Renal cortical epithelial cell (primary cell): ENCODE measurements at regions not wholly inside any gene's neighbourhood (a gene's known extent, or its start where the extent isn't known, plus 50 kb on each side); places are given as distances from the start of the nearest gene placed in this dataset.
"Not testable (repeated sequence)": the region's sequence is repeated elsewhere in the genome, so short reads cannot be mapped to it uniquely, and the experiment has no call there.

Source experiments
- DNase-seq: peaks from one replicate; pipeline ENCODE4 v3.0.0-alpha.2; 2011; ENCODE audit warnings: low read depth

DNA sequence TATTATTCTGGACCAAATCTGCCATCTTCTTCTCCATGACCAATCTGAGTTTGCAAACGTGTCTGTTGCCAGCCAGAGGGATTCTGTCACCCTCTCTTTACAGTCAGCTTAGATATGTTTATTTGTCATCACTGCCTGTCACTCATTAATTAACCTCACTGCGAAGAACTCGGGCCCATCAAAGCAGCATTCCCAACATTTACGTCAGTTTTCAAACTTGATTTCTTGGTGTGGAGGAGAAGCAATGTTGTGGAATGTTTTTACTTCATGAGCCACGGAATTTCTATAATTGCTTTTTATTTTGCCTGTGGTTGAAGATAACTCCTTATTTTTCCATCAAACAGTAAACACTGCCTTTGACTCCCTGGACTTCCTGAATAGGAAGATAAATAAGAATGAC, 91.8 kb upstream of the CNKSR3 start:
- DNase-seq: no peak

DNA sequence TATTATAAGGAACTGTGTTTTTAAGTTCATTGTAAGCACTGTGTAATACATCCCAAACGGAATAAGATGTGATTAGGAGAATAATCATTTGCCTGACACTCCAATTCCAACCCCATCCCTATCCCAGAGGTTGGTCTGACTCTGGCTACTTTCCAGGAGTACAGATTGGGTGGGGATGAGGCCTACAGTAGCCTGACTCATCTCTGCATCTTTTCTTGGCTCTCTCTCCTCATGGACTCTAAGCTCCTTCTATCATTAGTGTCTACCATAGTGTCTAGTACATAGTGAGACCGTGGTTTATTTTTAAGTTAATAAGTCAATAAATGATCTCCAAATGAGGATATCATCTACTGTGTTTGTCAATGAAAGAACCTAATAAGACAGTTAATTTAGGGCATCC, 92.2 kb upstream of the CNKSR3 start:
- DNase-seq: no peak

DNA sequence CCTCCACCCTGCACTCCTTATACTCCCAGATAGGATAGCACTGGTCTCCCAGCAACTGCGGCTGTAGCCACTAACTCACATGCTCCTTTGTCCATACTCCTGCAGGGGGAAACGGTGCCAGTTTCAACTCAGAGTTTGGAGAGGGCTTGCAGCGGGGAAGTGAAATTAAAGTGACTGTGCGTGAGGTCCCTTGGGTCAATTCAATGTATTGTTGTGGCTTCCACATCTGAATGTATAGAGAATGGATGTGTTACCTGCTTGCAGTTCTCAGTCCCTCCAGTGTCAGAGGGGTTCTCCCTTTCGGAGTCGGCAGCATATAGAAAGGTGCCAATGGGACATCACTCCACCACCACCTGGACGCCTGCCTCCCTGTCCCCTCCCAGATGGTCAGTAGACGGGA, 93.6 kb upstream of the CNKSR3 start:
- DNase-seq: no peak

DNA sequence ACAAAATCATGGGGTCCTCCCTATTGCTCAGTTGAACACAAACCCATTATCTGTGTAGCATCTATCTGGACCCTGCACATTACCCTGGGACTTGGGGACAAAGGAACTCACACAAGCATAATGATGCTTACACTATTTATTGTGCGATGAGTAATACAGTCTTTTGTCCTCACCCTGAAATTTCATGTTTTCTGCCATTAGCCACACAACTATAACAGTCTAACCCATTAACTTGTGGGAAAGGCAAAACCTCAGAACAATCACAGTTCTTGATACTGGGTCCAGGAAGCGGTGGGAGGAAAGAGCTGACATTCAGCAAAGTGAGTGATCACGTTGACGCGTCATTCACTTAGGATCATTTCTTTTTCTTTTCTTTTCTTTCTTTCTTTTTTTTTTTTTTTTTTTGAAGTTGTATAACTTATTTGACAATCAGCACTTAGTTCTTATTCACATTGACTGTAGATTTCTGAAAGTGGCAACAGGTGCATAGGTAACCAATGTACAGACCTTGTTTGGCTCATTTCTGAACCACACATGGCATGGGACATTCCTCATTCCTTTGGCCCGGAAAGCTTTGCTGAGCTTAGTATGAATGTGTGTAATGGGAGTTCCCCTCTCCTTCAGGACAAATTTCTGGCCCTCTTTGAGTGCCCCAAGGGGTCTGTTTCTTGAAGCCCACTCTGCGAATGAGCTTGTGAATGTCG, 94.8 kb upstream of the CNKSR3 start:
- peak; percentile 68 for DNase-seq

DNA sequence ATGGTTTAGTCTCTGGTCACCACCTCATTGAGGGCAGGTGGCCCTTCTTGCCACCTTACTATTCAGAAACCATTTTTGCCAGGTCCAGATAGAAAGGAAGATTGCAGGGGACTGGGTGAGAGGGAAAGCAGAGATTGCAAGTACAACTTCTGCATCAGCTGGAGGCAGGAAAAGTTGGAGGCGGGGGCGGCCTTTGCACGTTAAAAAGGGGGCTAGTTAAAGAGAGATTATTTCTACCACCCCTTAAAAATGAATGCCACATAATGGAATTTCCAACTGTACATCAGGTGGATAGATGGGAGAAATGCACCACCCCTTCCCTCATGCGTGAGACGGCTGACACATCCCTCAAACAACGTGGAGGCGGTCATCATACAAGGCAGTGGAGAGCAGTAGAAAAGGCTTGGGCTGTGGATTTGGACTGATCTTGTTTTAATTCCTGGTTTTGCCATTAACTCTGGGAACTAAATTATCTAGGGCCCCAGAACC, 95.4 kb upstream of the CNKSR3 start:
- DNase-seq: no peak

DNA sequence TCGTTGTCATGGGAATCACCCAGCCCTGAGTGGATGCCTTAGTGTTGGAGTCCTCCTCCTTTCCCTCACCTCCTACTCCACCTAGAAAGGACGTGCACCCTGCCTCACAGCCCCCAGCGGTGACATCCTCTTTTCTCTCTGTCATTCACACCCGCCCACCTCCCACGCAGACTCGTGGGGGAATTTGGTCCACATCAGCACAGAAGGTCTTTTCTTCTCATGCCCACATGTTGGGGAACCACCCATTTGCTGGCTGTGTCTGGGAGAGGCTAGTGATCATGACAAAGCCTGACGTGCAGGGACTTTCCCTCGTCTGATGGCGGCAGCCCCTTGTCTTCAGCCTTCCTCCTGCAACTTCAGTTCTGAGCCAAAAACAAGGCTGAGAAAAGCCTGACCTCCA, 96.0 kb upstream of the CNKSR3 start:
- DNase-seq: no peak

DNA sequence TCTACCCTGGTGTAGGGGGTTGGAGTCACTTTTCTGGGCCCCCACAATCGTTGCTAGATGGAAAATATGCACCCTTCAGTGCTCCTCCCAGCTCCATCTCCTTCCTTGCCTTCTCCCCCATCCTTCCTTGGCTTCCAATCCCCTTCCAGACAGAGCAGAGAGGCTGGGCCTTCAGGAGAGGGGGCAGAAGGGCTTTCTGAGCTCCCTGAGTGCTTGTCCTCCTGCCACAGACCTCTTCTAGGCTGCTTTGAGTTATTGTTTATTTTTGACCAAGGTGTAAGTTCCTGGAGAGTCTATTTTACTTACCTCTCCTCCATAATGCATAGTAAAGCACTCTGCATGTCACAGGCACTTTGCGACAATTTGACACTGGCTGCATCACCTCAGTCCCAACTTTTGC, 96.4 kb upstream of the CNKSR3 start:
- DNase-seq: no peak

DNA sequence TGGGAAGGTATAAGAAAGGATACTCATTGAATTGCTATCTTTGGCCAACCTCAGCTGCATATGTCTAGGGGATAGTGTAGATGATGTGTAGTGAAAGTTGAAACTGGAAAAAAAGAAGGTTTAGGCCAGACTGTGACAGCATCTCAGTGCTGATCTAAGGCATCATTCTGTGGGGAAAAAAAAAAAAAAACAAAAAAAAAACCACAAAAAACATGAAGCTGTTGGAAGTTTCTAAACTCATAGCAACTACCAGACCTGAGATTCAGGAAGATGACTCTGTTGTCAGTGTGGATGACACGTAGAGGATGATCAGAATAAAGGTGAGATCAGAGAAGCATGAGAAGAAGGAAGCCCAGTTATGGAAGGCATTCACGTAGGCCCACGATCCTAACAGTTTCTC, 100.8 kb upstream of the CNKSR3 start:
- no peak for DNase-seq

DNA sequence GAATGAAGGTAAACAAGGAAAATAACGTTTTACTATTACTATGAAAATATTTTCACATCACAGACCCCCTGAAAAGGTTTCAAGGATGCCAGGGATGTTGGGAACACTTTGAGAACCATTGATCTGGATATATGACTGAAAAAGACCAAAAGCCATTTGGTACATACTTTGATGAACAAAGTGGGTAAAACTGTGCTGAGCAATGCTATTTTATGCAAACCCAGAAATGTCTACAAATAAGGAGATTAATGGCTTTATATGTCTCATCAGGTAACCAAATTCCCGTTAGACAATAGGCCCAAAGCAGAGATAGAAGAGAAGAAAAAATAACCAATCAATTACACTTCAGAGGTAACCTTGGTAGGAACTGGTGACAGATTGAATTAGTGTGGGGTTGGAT, 101.4 kb upstream of the CNKSR3 start:
- no peak for DNase-seq

DNA sequence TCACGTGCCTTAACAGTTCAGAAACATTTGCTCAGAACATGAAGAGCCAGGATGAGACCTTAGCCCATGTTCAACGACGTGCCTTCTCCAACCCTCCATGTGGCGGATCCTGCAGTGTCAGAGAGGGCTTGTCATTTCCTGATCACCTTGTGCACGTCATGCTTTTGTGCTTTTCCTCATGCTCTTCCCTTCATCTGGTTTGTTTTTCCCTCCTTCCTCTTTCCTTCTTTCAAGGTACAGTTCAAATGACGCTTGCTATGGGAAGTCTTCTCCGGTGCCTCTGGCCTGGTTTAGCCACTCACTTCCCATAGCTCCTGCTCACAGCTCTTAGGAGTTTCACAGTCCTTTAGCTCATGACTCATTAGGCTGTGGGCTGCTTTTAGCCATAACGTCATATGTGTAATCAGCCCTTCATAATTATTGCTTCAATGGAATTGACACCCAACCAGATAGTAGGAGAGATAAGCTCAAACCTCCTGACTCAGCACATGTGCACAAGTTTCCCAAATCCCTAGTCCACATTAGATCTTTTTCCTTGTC, 102.7 kb upstream of the CNKSR3 start:
- DNase-seq: peak; percentile 89

DNA sequence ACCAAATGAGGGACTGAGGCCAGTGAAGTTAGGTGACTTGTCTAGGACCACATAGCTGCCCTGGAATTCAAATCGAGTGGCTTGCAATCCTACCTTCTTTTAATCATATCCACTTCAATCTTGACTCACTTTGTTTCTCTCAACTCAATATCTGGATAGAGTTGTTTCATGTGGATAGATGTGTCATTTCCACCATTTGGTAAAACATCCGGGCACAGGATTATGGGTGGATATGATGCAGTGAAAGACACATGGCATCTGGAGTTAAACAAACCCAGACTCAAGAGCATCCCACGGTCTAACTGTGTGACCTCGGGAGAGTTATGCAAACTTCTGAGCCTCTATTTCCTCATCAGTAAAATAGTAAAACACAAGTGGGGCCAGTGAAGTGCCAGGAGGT, 103.6 kb upstream of the CNKSR3 start:
- DNase-seq: no peak

DNA sequence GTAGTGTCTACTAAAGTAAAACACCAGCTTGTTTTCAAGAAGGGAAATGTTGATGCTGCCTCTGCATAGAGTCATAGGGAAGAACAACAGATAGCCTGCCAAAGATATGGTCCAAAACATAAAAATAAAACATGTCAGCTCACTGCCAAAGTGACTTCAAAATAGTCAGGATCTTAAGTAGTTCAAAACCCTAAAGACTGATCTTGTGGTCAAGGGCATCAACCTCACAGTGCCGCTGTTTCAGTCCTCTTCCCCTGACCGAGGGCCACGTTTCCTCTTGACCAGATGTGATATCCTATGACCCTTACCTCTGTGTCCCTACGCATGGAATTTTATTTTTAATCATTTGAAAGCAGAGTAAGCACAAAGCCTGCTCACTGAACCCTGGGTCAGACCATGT, 104.2 kb upstream of the CNKSR3 start:
- no peak for DNase-seq

DNA sequence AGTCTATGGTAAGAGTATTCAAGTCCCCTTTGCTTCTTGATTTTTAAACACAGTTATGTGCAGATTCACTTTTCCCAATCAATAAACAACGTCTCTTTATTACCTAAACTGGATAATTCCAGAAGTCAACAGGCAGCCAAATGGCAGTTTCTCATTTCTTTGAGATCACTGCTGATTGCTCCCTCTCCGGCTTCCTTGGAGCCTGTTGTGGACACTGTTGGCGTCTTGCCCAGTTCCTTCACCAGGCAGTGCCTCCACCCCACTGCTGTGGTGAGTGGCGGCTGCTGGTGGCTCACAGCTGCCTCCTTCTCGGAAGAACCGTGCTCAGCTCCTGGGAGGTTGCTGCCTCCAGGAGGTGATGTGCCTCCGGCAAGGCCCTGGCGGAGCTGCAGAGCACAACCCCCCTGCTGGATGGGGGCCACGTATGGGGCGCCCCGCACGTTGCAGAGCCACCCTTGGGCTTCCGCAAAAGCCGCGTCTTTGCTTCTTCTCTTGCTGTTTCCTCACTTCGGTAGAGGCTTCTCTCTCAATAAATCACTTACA, 105.1 kb upstream of the CNKSR3 start:
- DNase-seq: peak; percentile 92

DNA sequence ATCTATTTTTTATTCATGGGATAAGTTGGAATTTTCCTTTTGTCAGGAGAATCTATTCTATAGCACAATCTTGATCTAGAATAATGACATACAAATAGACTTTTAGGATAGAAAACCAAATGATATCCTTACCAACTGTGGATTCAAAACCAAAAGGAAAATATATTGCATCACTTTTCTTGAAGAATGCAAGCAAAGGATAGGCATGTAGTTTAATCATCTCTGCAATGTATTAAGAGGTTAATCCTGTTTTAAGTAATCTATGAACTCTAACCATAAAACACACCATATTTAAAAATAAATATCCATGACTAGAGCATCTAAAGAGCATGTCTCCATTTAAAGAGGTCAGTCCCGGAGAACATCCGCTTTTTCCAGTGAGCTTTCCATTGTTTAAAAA, 106.7 kb upstream of the CNKSR3 start:
- peak; percentile 44 for DNase-seq

DNA sequence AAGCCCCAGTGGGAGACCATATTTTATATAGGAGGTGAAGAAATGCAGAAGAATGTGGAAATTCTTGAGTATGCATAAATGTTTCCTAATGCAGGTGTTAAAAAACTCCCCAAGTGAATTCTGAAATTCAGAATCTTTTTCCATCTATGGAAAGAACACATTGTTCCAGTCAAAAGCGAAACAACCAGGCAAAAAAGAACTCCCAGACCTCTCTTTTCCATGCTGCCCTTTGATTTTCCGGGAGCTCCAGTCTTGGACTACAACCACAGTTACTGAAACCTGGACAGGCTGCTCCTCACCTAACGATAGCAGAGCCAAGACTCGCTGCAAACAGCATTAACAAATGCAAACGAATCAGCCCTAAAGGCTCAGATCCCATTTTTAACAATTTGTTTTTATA, 108.7 kb upstream of the CNKSR3 start:
- peak; percentile 49 for DNase-seq

DNA sequence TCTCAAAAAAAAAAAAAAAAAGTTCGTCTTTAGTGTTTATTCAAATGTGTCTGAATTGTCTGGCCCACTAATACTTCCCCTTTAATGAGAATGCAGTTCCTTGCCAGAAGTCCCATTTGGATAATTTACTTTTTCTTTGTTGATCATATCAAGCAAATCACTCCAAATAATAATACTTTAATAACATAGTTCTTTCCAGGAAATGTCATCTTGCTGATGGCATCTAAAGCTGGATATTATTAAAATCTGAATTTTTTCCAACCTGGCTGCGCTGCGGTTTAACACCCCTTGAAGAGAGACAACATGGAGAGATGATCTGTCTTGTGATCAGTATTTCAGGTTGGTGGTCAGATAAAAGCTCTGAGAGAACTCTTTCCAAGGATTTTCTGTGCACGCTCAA, 111.2 kb upstream of the CNKSR3 start:
- no peak for DNase-seq

DNA sequence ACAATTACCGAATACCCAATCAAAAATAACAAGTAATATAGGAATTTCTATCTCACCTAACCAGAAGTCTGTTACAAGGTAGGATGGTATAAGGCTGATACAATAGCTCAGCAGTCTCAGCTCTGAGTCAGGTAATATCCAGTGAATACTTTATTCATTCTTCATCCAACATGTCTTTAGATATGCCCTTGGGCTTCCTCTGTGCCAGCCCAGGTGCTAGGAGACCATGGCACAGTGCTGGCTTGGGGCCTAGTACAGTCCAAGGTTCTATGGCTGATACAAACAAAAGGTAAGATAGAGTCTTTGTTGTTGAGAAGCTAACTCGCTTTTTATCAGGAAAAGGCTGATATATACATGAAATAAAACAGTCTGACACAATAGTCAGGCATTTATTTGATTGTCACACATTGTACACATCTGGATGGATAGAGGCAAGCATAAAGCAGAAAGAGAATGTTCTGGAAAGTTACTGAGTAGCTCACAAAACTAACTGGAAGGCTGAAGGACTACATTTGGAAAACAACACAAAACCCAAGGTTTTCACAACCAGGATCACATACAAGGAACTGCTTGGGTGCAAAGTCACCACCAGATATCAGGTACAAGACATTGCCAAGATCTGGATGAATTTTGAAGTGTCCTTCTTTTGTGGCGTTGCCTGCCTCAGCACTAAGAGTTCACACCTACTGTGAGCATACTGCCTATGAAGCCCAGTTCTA, 110.4 kb upstream of the SCAF8 start:
- DNase-seq: no peak

DNA sequence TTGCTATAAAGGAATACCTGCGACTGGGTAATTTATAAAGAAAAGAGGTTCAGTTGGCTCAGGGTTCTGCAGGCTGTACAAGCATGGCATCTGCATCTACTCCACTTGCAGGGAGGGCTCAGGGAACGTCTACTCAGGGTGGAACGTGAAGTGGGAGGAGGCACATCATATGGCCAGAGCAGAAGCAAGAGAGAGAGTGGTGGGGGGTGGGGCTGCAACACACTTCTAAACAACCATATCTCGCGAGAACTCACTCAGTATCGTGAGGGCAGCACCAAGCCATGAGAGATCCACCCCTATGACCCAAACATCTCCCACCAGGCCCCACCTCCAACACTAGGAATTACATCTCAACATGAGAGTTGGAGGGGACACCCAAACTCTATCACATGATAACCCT, 109.8 kb upstream of the SCAF8 start:
- DNase-seq: no peak

DNA sequence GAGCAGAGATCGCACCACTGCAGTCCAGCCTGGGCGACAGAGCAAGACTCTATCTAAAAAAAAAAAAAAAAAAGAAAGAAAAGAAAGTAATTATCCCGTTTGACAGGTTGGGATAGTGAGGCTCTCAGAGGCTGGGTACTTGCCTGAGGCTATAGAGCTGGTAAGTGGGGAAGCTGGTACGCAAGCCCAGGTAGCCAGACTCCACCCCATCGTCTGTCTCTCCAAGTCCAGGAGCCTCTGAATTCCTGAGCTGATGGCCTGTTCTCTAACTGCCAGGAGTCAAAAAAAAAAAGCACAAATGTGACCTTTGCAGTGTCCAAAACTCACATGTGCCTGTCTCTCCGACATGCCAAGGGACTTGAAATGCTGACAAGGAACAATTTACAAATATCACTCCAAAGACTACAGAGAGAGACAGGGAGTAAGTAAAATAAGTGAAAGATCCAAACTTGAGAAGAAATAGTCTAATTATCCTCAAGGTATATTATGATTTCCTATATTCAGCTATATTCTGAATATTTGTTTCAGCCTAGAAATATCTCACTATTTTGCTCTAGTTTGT, 109.1 kb upstream of the SCAF8 start:
- DNase-seq: no peak

DNA sequence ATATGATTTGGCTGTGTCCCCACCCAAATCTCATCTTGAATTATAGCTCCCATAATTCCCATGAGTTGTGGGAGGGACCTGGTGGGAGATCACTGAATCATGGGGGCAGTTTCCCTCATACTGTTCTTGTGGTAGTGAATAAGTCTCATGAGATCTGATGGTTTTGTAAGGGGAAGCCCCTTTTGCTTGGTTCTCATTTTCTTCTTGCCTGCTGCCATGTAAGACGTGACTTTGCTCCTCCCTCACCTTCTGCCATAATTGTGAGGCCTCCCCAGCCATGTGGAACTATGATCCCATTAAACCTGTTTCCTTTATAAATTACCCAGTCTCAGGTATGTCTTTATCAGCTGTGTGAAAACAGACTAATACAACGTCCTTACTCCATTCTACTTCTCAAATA, 108.5 kb upstream of the SCAF8 start:
- not testable (repeated sequence) for DNase-seq

DNA sequence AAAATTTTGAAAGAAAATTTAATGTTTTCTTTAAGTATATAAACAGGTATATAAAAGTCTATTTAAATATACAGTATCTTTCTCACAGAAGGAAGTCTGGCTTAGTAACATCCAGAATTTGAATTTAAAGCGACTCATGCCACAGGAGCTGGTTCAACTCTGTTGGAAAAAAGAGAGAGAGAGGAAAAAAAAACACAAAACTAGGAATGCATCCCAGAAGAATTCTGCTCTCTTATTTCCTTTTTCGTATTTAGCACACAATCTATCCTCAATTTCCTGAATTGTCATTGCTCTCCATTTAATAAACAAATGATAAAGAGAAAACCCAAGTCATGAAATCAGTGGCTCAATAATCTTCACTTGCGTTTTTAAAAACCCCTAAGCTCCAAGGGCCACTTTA, 107.5 kb upstream of the SCAF8 start:
- no peak for DNase-seq

DNA sequence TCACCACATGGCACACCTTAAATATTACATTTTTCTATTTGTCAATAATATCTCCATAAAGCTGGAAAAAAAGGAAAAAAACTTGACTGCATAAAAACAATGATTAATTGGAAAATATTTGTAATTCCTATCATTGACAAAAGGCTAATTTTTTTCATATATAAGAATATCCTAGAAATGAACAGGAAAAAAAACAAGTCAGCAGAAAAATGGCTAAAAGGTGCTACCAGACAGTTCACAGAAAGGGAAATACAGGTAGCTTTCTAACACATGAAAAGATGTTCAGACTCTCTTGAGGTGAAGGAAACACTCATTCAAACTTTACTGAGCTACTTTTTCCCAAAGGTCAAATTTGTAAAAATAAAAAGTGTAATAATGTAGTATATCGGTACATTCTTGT, 104.1 kb upstream of the SCAF8 start:
- no peak for DNase-seq

DNA sequence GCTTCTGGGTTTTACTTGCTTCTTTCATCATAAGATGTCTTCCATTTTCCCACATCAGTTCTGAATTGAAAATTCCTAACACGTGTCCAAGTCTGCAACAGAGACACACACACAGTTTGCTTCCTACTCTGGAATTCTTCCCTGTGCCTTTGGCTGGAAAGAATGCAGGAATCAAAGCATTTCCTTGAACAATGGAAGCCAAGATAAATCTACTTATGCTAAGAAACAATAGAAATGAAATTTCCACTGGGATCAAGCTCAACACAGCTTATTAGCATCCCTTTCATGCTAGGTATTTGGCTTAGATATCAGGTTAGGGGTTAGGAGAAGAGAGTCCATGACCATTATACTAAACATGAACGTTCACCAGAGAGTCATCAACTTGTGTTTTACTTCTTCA, 101.1 kb upstream of the SCAF8 start:
- DNase-seq: no peak
